CD8-positive, alpha-beta memory T cell (primary cell): ENCODE measurements at regions not wholly inside any gene's neighbourhood (a gene's known extent, or its start where the extent isn't known, plus 50 kb on each side); places are given as distances from the start of the nearest gene placed in this dataset.
"Not testable (repeated sequence)": the region's sequence is repeated elsewhere in the genome, so short reads cannot be mapped to it uniquely, and the experiment has no call there.

ENCODE experiments used
- CTCF ChIA-PET: fragments of 350-600 bp; sonication (Branson Sonifier 250); formaldehyde crosslinking; loops from one replicate; lab custom pipeline; 2021; ENCODE audit warnings: antibody characterized with exemption; lab: Charles Lee
- POLR2A ChIA-PET: fragments of 350-600 bp; sonication (Branson Sonifier 250); formaldehyde crosslinking; loops from one replicate; lab custom pipeline; 2021; ENCODE audit warnings: antibody characterized with exemption; lab: Charles Lee
- DNase-seq, 5 donors: peaks; one replicate each; pipeline versions ENCODE4 v3.0.0 to v3.0.0-alpha.2; 2020 to 2022; ENCODE audit warnings: mixed read lengths in 1 of 5
- H3K27ac ChIP-seq: one replicate; pipeline ENCODE4 v1.7.0; 2013; ENCODE audit warnings: low read depth, mild to moderate bottlenecking, low read length, moderate library complexity
- H3K27me3 ChIP-seq: 2 replicates; pipeline ENCODE4 v1.7.0; 2013; ENCODE audit warnings: low read length, mild to moderate bottlenecking; ENCODE audit not compliant: insufficient read depth, poor library complexity, severe bottlenecking
- H3K36me3 ChIP-seq: 2 replicates; pipeline ENCODE4 v1.7.0; 2013; ENCODE audit warnings: mild to moderate bottlenecking, low read length, moderate library complexity; ENCODE audit not compliant: insufficient read depth
- H3K4me1 ChIP-seq: 2 replicates; pipeline ENCODE4 v1.7.0; 2013; ENCODE audit warnings: mild to moderate bottlenecking, low read length, moderate library complexity; ENCODE audit not compliant: insufficient read depth
- H3K4me3 ChIP-seq: 2 replicates; pipeline ENCODE4 v1.7.0; 2013; ENCODE audit warnings: mild to moderate bottlenecking, low read length
- H3K9me3 ChIP-seq: 2 replicates; pipeline ENCODE4 v1.7.0; 2013; ENCODE audit warnings: mild to moderate bottlenecking, low read length
- H3K27ac Mint-ChIP-seq, 8 donors: one replicate each; pipeline ENCODE4 v1.8.0; 2020 to 2021; ENCODE audit warnings: mixed read lengths in 8 of 8, mild to moderate bottlenecking in 6 of 8, inconsistent platforms in 3 of 8, moderate library complexity in 3 of 8
- H3K27me3 Mint-ChIP-seq, 2 donors: one replicate each; pipeline ENCODE4 v1.8.0; 2020 to 2021; ENCODE audit warnings: mixed read lengths in 2 of 2, mild to moderate bottlenecking in 1 of 2, moderate library complexity in 1 of 2
- H3K36me3 Mint-ChIP-seq, 3 donors: one replicate each; pipeline ENCODE4 v1.8.0; 2020 to 2021; ENCODE audit warnings: mixed read lengths in 3 of 3, inconsistent platforms in 1 of 3, mild to moderate bottlenecking in 1 of 3
- H3K4me1 Mint-ChIP-seq, 3 donors: one replicate each; pipeline ENCODE4 v1.8.0; 2020 to 2021; ENCODE audit warnings: mixed read lengths in 3 of 3, inconsistent platforms in 1 of 3, mild to moderate bottlenecking in 1 of 3
- H3K4me3 Mint-ChIP-seq, 7 donors: one replicate each; pipeline ENCODE4 v1.8.0; 2020 to 2021; ENCODE audit warnings: mixed read lengths in 7 of 7, mild to moderate bottlenecking in 6 of 7, moderate library complexity in 4 of 7, inconsistent platforms in 2 of 7
- H3K9me3 Mint-ChIP-seq, 5 donors: one replicate each; pipeline ENCODE4 v1.8.0; 2020 to 2022; ENCODE audit warnings: mixed read lengths in 5 of 5, mild to moderate bottlenecking in 3 of 5, moderate library complexity in 2 of 5, inconsistent platforms in 1 of 5

GRCh38 chr20:30584403-30584802 lies 673.1 kb upstream of the DEFB115 start:
- H3K9me3 ChIP-seq, CTCF ChIA-PET, H3K4me1 ChIP-seq, POLR2A ChIA-PET, H3K27ac ChIP-seq, H3K4me3 ChIP-seq, H3K36me3 Mint-ChIP-seq, H3K4me3 Mint-ChIP-seq, H3K27me3 ChIP-seq, DNase-seq, H3K36me3 ChIP-seq, H3K27ac Mint-ChIP-seq, H3K9me3 Mint-ChIP-seq, H3K4me1 Mint-ChIP-seq: not testable (repeated sequence)
- peaks cover 11 to 14% of the 10 kb centered on the region in 2 donors for H3K27me3 Mint-ChIP-seq

DNA sequence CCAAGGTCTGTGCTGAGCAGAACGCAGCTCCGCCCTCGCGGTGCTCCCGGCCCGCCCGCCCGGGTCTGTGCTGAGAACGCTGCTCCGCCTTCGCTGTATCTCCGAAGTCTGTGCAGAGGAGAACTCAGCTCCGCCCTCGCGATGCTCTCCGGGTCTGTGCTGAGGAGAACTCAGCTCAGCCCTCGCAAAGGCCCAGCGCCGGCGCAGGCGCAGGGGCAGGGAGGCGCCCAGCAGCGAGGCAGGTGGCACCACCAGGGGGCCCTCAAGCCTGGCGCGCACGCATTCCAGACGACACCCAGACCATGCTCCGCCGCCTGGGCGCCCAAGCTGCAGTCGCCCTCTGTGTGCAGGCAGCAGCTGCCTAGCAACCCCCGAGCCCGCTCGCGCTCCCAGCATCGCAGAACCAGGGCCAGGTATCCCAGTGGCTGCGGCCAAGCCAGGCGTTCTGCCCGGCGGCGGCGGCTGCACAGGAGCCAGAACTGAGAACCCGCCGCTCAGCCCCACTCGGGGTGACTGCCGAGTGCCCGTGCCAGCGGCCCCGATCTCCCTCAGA lies 672.1 kb upstream of the DEFB115 start:
- H3K27me3 Mint-ChIP-seq, result peaks cover 9 to 14% of the 10 kb centered on the region in 2 donors
- H3K27me3 ChIP-seq, H3K36me3 Mint-ChIP-seq: not testable (repeated sequence)

DNA sequence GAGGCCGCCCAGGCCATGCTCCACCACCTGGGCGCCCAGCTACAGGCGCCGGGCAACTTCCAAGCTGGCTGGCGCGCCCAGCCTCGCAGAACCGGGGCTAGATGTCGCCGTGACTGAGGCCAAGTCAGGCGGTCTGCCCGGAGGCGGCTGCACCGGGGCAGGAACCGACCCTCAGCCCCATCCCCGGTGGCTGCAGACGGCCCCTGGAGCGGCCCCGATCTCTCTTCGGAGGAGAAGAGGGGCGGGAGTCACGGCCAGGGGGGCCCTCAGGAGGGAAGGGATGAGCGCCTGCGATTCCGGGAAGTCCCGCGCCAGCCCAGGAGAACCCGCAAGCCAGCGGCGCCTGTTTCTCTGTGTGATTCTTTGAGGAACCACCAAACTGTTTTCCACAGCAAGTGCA lies 671.3 kb upstream of the DEFB115 start:
- H3K36me3 Mint-ChIP-seq, H3K4me1 ChIP-seq, H3K27ac Mint-ChIP-seq, H3K4me3 Mint-ChIP-seq, H3K4me1 Mint-ChIP-seq, DNase-seq, H3K36me3 ChIP-seq, H3K27me3 ChIP-seq, H3K9me3 ChIP-seq, POLR2A ChIA-PET, H3K27ac ChIP-seq, CTCF ChIA-PET, H3K4me3 ChIP-seq, H3K9me3 Mint-ChIP-seq: not testable (repeated sequence)
- peaks cover 9 to 14% of the 10 kb centered on the region in 2 donors for H3K27me3 Mint-ChIP-seq

More for the DNA sequence above, 672.1 kb upstream of the DEFB115 start:
- H3K27ac Mint-ChIP-seq, CTCF ChIA-PET, H3K4me1 Mint-ChIP-seq, H3K4me1 ChIP-seq, H3K27ac ChIP-seq, POLR2A ChIA-PET, H3K36me3 ChIP-seq, H3K9me3 Mint-ChIP-seq, DNase-seq, H3K9me3 ChIP-seq, H3K4me3 Mint-ChIP-seq, H3K4me3 ChIP-seq: not testable (repeated sequence)

- Histone ChIP-seq H3K27me3 (no peaks in the 10 kb centered on the region), H3K4me1 (no peaks in the 10 kb centered on the region), H3K27ac (no peak overlapping the region), H3K36me3 (no peaks in the 10 kb centered on the region), H3K4me3 (no peak overlapping the region), H3K9me3 (no peaks in the 10 kb centered on the region)
- no peak for DNase-seq
- CTCF ChIA-PET, result no interaction called here
- no peak overlapping the region for H3K27ac Mint-ChIP-seq
- peaks cover 0 to 14% (median 8%) of the 10 kb centered on the region in 5 donors for H3K9me3 Mint-ChIP-seq
- no peaks in the 10 kb centered on the region for H3K4me1 Mint-ChIP-seq
- H3K36me3 Mint-ChIP-seq, result no peaks in the 10 kb centered on the region
- peaks cover 0 to 2% of the 10 kb centered on the region in 2 donors for H3K27me3 Mint-ChIP-seq
- POLR2A ChIA-PET, result no interaction called here
- H3K4me3 Mint-ChIP-seq, result no peak overlapping the region
Measured at GRCh38 chr20:30593572-30593971, 663.9 kb upstream of the DEFB115 start.

DNA sequence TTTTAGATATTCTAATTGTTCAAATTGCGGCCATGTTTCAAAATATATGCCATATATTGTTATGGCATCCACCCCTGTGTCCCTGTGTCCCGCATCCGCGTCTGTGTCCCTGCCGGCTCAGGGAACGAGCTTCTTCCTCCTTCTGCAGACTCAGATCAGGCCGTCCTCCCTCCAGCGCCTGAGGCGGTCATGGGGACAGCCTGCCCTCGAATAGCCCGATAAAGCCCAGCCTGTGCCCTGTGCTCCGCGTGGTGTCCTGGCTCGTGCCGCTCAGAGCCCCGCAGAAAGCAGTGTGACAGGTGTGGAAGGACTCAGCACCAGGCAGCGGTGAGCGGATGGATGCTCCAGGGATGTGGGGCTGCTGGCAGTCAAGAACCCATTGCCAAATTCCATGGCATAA lies 663.4 kb upstream of the DEFB115 start:
- Mint-ChIP-seq H3K9me3 (peaks cover 0 to 14% (median 8%) of the 10 kb centered on the region in 5 donors), H3K4me3 (no peak overlapping the region), H3K27ac (no peak overlapping the region), H3K4me1 (no peaks in the 10 kb centered on the region), H3K27me3 (peaks cover 0 to 2% of the 10 kb centered on the region in 2 donors), H3K36me3 (no peaks in the 10 kb centered on the region)
- no peak overlapping the region for H3K27ac ChIP-seq
- H3K4me3 ChIP-seq, result no peak overlapping the region
- no peaks in the 10 kb centered on the region for H3K36me3 ChIP-seq
- H3K27me3 ChIP-seq, result no peaks in the 10 kb centered on the region
- DNase-seq, result no peak
- POLR2A ChIA-PET, result no interaction called here
- H3K4me1 ChIP-seq, result no peaks in the 10 kb centered on the region
- H3K9me3 ChIP-seq, result no peaks in the 10 kb centered on the region
- CTCF ChIA-PET, result no interaction called here

DNA sequence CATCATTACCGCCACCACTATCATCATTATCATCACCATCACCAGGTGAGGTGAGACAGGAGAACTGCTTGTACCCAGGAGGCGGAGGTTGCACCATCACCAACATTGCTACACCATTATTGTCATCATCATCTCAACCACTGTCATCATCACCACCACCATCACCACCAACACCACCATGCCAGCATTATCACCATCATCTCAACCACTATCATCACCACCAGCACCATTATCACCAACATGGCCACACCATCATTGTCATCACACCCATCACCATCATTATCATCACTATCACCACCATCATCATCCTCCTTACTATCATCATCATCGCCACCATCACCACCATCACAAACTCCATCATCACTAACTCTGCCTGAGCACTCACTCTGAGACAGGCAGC lies 661.8 kb upstream of the DEFB115 start:
- H3K4me3 ChIP-seq, result no peak overlapping the region
- no peaks in the 10 kb centered on the region for H3K27me3 ChIP-seq
- no peak for DNase-seq
- no peaks in the 10 kb centered on the region for H3K9me3 ChIP-seq
- H3K27me3 Mint-ChIP-seq, result peaks cover 0 to 2% of the 10 kb centered on the region in 2 donors
- no peak overlapping the region for H3K27ac Mint-ChIP-seq
- no peak overlapping the region for H3K27ac ChIP-seq
- H3K36me3 Mint-ChIP-seq, result no peaks in the 10 kb centered on the region
- H3K4me1 Mint-ChIP-seq, result no peaks in the 10 kb centered on the region
- POLR2A ChIA-PET, result no interaction called here
- H3K4me3 Mint-ChIP-seq, result no peak overlapping the region
- H3K9me3 Mint-ChIP-seq, result peaks cover 0 to 14% (median 8%) of the 10 kb centered on the region in 5 donors
- no peaks in the 10 kb centered on the region for H3K4me1 ChIP-seq
- no peaks in the 10 kb centered on the region for H3K36me3 ChIP-seq
- CTCF ChIA-PET, result no interaction called here

DNA sequence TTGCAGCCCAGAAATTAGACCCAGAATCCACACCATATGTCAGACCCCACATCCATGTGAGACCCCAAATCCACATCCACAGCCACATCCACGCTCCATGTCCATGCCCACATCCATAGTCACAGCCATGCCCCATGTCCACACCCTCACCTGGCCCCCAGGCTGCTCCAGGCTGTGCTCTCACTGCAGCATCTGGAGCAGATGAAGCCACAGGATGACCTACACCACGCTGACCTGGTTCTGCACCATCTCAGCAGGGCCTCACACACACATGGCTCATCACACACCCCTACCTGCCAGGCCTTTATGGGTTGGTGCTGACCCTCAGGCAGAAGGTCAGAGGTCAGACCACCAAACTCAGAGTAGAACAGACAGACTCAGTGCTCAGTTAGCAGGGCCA lies 660.0 kb upstream of the DEFB115 start:
- DNase-seq, POLR2A ChIA-PET, CTCF ChIA-PET, H3K27ac ChIP-seq, H3K4me3 Mint-ChIP-seq, H3K27ac Mint-ChIP-seq, H3K4me3 ChIP-seq, H3K4me1 ChIP-seq, H3K36me3 ChIP-seq, H3K4me1 Mint-ChIP-seq, H3K27me3 Mint-ChIP-seq, H3K9me3 ChIP-seq, H3K36me3 Mint-ChIP-seq, H3K27me3 ChIP-seq: not testable (repeated sequence)
- peaks cover 0 to 18% (median 8%) of the 10 kb centered on the region in 5 donors for H3K9me3 Mint-ChIP-seq

DNA sequence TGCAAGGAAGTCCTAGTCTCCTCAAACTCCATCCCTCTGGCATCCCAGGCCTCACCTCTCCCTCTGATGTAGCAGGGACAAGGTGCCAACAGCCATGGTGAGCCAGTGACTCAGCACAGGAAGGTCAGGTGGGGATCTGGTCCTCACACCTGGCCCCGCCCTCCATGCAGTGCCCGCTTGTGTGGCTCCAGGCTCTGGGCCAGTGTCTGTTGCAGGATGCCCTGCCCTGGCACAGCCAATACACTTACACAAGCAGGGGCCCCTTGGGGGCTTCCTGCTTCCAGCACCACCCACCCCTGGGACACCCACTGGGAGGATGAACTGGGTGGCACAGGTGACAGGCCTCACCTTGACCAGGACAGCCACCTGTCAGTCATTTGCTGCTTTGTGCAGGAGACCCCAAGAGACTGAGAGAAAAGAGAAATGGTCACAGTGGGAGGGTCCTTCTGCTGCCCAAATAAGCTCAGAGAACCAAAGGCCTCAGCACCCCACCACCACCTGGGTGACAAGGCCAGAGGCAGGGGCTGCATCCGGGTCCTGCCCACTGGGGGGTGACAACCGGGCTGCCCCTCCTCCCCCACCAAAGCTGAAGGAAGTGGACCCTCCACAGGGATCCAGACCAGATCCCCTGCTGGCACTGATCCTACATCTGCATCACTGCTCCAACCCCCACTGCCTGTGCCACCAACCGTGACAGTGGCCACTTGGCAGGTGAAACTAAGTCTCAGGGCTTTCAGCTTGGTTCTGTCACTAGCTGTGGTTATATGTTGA lies 658.8 kb upstream of the DEFB115 start:
- no peaks in the 10 kb centered on the region for H3K27me3 ChIP-seq
- no peaks in the 10 kb centered on the region for H3K9me3 ChIP-seq
- no peak for DNase-seq
- Mint-ChIP-seq H3K9me3 (peaks cover 0 to 16% (median 7%) of the 10 kb centered on the region in 5 donors), H3K27me3 (peaks cover 0 to 2% of the 10 kb centered on the region in 2 donors), H3K27ac (no peak overlapping the region), H3K4me1 (no peaks in the 10 kb centered on the region), H3K36me3 (peaks cover 0 to 3% (median 0%) of the 10 kb centered on the region in 3 donors), H3K4me3 (no peak overlapping the region)
- H3K36me3 ChIP-seq, result no peaks in the 10 kb centered on the region
- H3K4me1 ChIP-seq, result no peaks in the 10 kb centered on the region
- POLR2A ChIA-PET, result no interaction called here
- no peak overlapping the region for H3K4me3 ChIP-seq
- CTCF ChIA-PET, result no interaction called here
- H3K27ac ChIP-seq, result no peak overlapping the region
